ENCODE measurements at regions not wholly inside any gene's neighbourhood (a gene's known extent, or its start where the extent isn't known, plus 50 kb on each side); places are given as distances from the start of the nearest gene placed in this dataset.

- Histone ChIP-seq H3K4me3 (no peak overlapping the region), H3K36me3 (no peaks in the 10 kb centered on the region), H3K27ac (no peak overlapping the region), H3K4me1 (ENCODE audit: insufficient read depth) (peaks cover 3% of the 10 kb centered on the region), H3K27me3 (no peaks in the 10 kb centered on the region), H3K9me3 (no peaks in the 10 kb centered on the region)
- 75 to 92% (median 87%) methylated on average over 2 of the region's 2 CpGs for WGBS, 3 donors
- no peak for DNase-seq
- TF ChIP-seq CTCF (IDR thresholded peaks at IDR 0.05) (no peak), POLR2A (IDR thresholded peaks at IDR 0.05) (no peak), EP300 (IDR thresholded peaks at IDR 0.05) (no peak)
- intact Hi-C loops (cut with DNase I) = no loop called here
Measured at GRCh38 chr6:150744522-150745260, 120.8 kb upstream of the MTHFD1L start.

- Histone ChIP-seq H3K27me3 (no peaks in the 10 kb centered on the region), H3K27ac (no peak overlapping the region), H3K4me1 (ENCODE audit: insufficient read depth) (peaks cover 3% of the 10 kb centered on the region), H3K36me3 (no peaks in the 10 kb centered on the region), H3K4me3 (no peak overlapping the region), H3K9me3 (no peaks in the 10 kb centered on the region)
- intact Hi-C loops (cut with DNase I) = no loop called here
- DNase-seq = no peak
- WGBS, 3 donors = 7 to 27% (median 19%) methylated on average over 7 of the region's 7 CpGs
- TF ChIP-seq CTCF (IDR thresholded peaks at IDR 0.05) (no peak), EP300 (IDR thresholded peaks at IDR 0.05) (no peak), POLR2A (IDR thresholded peaks at IDR 0.05) (no peak)
Measured at GRCh38 chr6:150745896-150746295, 119.6 kb upstream of the MTHFD1L start.

- no peak for TF ChIP-seq POLR2A (IDR thresholded peaks at IDR 0.05)
- TF ChIP-seq CTCF (IDR thresholded peaks at IDR 0.05) = no peak
- no peak for TF ChIP-seq EP300 (IDR thresholded peaks at IDR 0.05)
Measured at GRCh38 chr6:150747155-150747554, 118.3 kb upstream of the MTHFD1L start.

GRCh38 chr6:150749091-150749670 lies 116.3 kb upstream of the MTHFD1L start:
- 81 to 88% (median 87%) methylated on average over 8 of the region's 8 CpGs for WGBS, 3 donors
- Histone ChIP-seq H3K4me3 (no peak overlapping the region), H3K27ac (no peak overlapping the region), H3K4me1 (ENCODE audit: insufficient read depth) (peaks cover 5% of the 10 kb centered on the region), H3K27me3 (no peaks in the 10 kb centered on the region), H3K36me3 (no peaks in the 10 kb centered on the region), H3K9me3 (no peaks in the 10 kb centered on the region)
- TF ChIP-seq CTCF (IDR thresholded peaks at IDR 0.05) (no peak), EP300 (IDR thresholded peaks at IDR 0.05) (no peak), POLR2A (IDR thresholded peaks at IDR 0.05) (no peak)
- intact Hi-C loops (cut with DNase I) = no loop called here
- no peak for DNase-seq

More at GRCh38 chr6:150747155-150747554, 118.3 kb upstream of the MTHFD1L start:
- no peaks in the 10 kb centered on the region for H3K36me3 ChIP-seq
- WGBS, 3 donors = 94 to 96% (median 96%) methylated on average over 4 of the region's 4 CpGs
- DNase-seq = no peak
- H3K4me3 ChIP-seq = no peak overlapping the region
- intact Hi-C loops (cut with DNase I) = no loop called here
- no peak overlapping the region for H3K27ac ChIP-seq
- no peaks in the 10 kb centered on the region for H3K9me3 ChIP-seq
- no peaks in the 10 kb centered on the region for H3K27me3 ChIP-seq
- peaks cover 3% of the 10 kb centered on the region for H3K4me1 ChIP-seq (ENCODE audit: insufficient read depth)
